ENCODE measurements at regions not wholly inside any gene's neighbourhood (a gene's known extent, or its start where the extent isn't known, plus 50 kb on each side); places are given as distances from the start of the nearest gene placed in this dataset.

- TF ChIP-seq CTCF (conservative IDR thresholded peaks at IDR 0.05 in 1 of 2, IDR thresholded peaks at IDR 0.05 in 1 of 2; ENCODE audit: extremely low read depth in 1 of 2, insufficient read depth in 1 of 2, low read depth in 1 of 2, low read length in 2 of 2) (no peak), EZH2 (IDR thresholded peaks at IDR 0.05; ENCODE audit: borderline replicate concordance, low read length) (no peak)
These were observed 185.3 kb upstream of the TAPT1 start for GRCh38 chr4:16411501-16412085.
